Hepatocyte (in vitro differentiated cells): ENCODE measurements at regions not wholly inside any gene's neighbourhood (a gene's known extent, or its start where the extent isn't known, plus 50 kb on each side); places are given as distances from the start of the nearest gene placed in this dataset.

Experiments
- CTCF ChIP-seq: fragments of 200-600 bp; sonication (generic); IDR thresholded peaks from 2 replicates; pipeline ENCODE4 v1.5.1; 2016; ENCODE audit warnings: antibody characterized with exemption, mild to moderate bottlenecking; ENCODE audit not compliant: poor library complexity
- EZH2phosphoT487 ChIP-seq: fragments of 200-600 bp; sonication (generic); IDR thresholded peaks from one replicate; pipeline ENCODE4 v1.6.1; 2018; ENCODE audit warnings: antibody characterized with exemption, mild to moderate bottlenecking, low read depth, moderate library complexity; ENCODE audit not compliant: unreplicated experiment, severe bottlenecking

GRCh38 chr17:77831474-77832179, 126.9 kb upstream of the TNRC6C start:
- TF ChIP-seq CTCF (no peak), EZH2phosphoT487 (no peak)
